Mesenchymal stem cell (in vitro differentiated cells and primary cell): ENCODE measurements at regions not wholly inside any gene's neighbourhood (a gene's known extent, or its start where the extent isn't known, plus 50 kb on each side); places are given as distances from the start of the nearest gene placed in this dataset.

ENCODE experiments used
- DNase-seq: peaks from one replicate; pipeline ENCODE4 v3.0.0-alpha.2; 2013
- H2AFZ ChIP-seq: one replicate; pipeline ENCODE4 v1.6.1; 2013; ENCODE audit warnings: low read depth, mild to moderate bottlenecking, control low read depth, inconsistent platforms, low read length, moderate library complexity
- H2AK5ac ChIP-seq: 2 replicates; pipeline ENCODE4 v1.6.1; 2013; ENCODE audit warnings: low read length, moderate library complexity, mild to moderate bottlenecking, inconsistent platforms; ENCODE audit not compliant: severe bottlenecking
- H2BK120ac ChIP-seq: one replicate; pipeline ENCODE4 v1.6.1; 2013; ENCODE audit warnings: low read depth, mild to moderate bottlenecking, inconsistent platforms, low read length, moderate library complexity
- H2BK12ac ChIP-seq, 2 experiments: one replicate each; pipeline ENCODE4 v1.6.1; 2013; ENCODE audit warnings: inconsistent platforms in 2 of 2, low read length in 2 of 2, mild to moderate bottlenecking in 2 of 2, moderate library complexity in 2 of 2, control low read depth in 1 of 2
- H2BK15ac ChIP-seq: one replicate; pipeline ENCODE4 v1.6.1; 2013; ENCODE audit warnings: mild to moderate bottlenecking, low read depth, inconsistent platforms; ENCODE audit not compliant: poor library complexity, severe bottlenecking
- H2BK5ac ChIP-seq: 2 replicates; pipeline ENCODE4 v1.6.1; 2013; ENCODE audit warnings: low read depth, mild to moderate bottlenecking, low read length, control low read depth, inconsistent platforms; ENCODE audit not compliant: poor library complexity, severe bottlenecking
- H3K14ac ChIP-seq, 2 experiments: one replicate each; pipeline ENCODE4 v1.6.1; 2013; ENCODE audit warnings: inconsistent platforms in 2 of 2, low read length in 2 of 2, control low read depth in 1 of 2, mild to moderate bottlenecking in 1 of 2, moderate library complexity in 1 of 2
- H3K18ac ChIP-seq, 2 experiments: one replicate each; pipeline ENCODE4 v1.6.1; 2013; ENCODE audit warnings: inconsistent platforms in 2 of 2, low read length in 2 of 2, control low read depth in 1 of 2, low read depth in 1 of 2, mild to moderate bottlenecking in 1 of 2
- H3K23ac ChIP-seq, 2 experiments: one replicate each; pipeline ENCODE4 v1.6.1; 2013; ENCODE audit warnings: inconsistent platforms in 2 of 2, low read length in 2 of 2, mild to moderate bottlenecking in 2 of 2, moderate library complexity in 2 of 2, control low read depth in 1 of 2
- H3K27ac ChIP-seq: 2 replicates; pipeline ENCODE4 v1.5.1; 2013; ENCODE audit warnings: mild to moderate bottlenecking, moderate library complexity, low read length, control low read depth, inconsistent platforms; ENCODE audit not compliant: poor library complexity, severe bottlenecking
- H3K27me3 ChIP-seq, 2 experiments: 2 replicates each; pipeline versions ENCODE4 v1.6.1 to v1.7.0; 2013; ENCODE audit warnings: low read length in 2 of 2, mild to moderate bottlenecking in 2 of 2, moderate library complexity in 2 of 2, control low read depth in 1 of 2, inconsistent platforms in 1 of 2; ENCODE audit not compliant: control insufficient read depth in 1 of 2, insufficient read depth in 1 of 2
- H3K36me3 ChIP-seq, 2 experiments: 2 replicates each; pipeline versions ENCODE4 v1.6.1 to v1.7.0; 2013; ENCODE audit warnings: low read length in 2 of 2, control low read depth in 1 of 2, inconsistent platforms in 1 of 2, low read depth in 1 of 2, mild to moderate bottlenecking in 1 of 2; ENCODE audit not compliant: insufficient read depth in 2 of 2, control insufficient read depth in 1 of 2
- H3K4ac ChIP-seq, 2 experiments: one replicate each; pipeline ENCODE4 v1.6.1; 2013; ENCODE audit warnings: inconsistent platforms in 2 of 2, low read length in 2 of 2, mild to moderate bottlenecking in 2 of 2, moderate library complexity in 2 of 2, control low read depth in 1 of 2, low read depth in 1 of 2
- H3K4me1 ChIP-seq: 2 replicates; pipeline ENCODE4 v1.6.1; 2013; ENCODE audit warnings: low read depth, low read length, control low read depth; ENCODE audit not compliant: control insufficient read depth, insufficient read depth
- H3K4me2 ChIP-seq: 2 replicates; pipeline ENCODE4 v1.6.1; 2013; ENCODE audit warnings: low read length, mild to moderate bottlenecking, inconsistent platforms; ENCODE audit not compliant: poor library complexity, severe bottlenecking
- H3K4me3 ChIP-seq, 2 experiments: 2 replicates each; pipeline versions ENCODE4 v1.5.1 to v1.7.0; 2013; ENCODE audit warnings: low read length in 2 of 2, mild to moderate bottlenecking in 2 of 2, control low read depth in 1 of 2, low read depth in 1 of 2; ENCODE audit not compliant: insufficient read depth in 1 of 2
- H3K79me1 ChIP-seq: replicated peaks from 2 replicates; pipeline ENCODE4 v1.6.1; 2013; ENCODE audit warnings: mild to moderate bottlenecking, control low read depth, low read length, inconsistent platforms; ENCODE audit not compliant: poor library complexity, severe bottlenecking
- H3K9ac ChIP-seq: 2 replicates; pipeline ENCODE4 v1.7.0; 2013; ENCODE audit warnings: mild to moderate bottlenecking, low read length, moderate library complexity
- H3K9me3 ChIP-seq: 2 replicates; pipeline ENCODE4 v1.7.0; 2013; ENCODE audit warnings: mild to moderate bottlenecking, low read length; ENCODE audit not compliant: control insufficient read depth
- H4K8ac ChIP-seq: one replicate; pipeline ENCODE4 v1.6.1; 2013; ENCODE audit warnings: inconsistent platforms, mild to moderate bottlenecking, low read length, moderate library complexity
- H4K91ac ChIP-seq: one replicate; pipeline ENCODE4 v1.6.1; 2013; ENCODE audit warnings: mild to moderate bottlenecking, low read length, inconsistent platforms
- WGBS: methylation state at CpG from one replicate; pipeline ENCODE4 v1.1.7; 2013; ENCODE audit warnings: mixed read lengths; 5-methylcytosine and 5-hydroxymethylcytosine counted together

GRCh38 chr20:1060985-1061384 is 57.4 kb upstream of the PSMF1 start:
- Histone ChIP-seq H3K4me1 (no peaks in the 10 kb centered on the region), H3K36me3 (no peaks in the 10 kb centered on the region), H3K9ac (no peak overlapping the region), H4K91ac (peak overlapping the region; percentile 66), H2AK5ac (no peak overlapping the region), H3K79me1 (no peaks in the 10 kb centered on the region), H3K9me3 (peaks cover 10% of the 10 kb centered on the region), H3K18ac (no peak overlapping the region), H3K23ac (no peak overlapping the region), H2BK120ac (no peak overlapping the region), H2BK15ac (no peak overlapping the region), H3K27me3 (peaks cover 0 to 14% of the 10 kb centered on the region in 2 experiments), H3K4me2 (no peak overlapping the region), H2BK12ac (no peak overlapping the region), H2AFZ (no peak overlapping the region), H3K27ac (no peak overlapping the region), H2BK5ac (no peak overlapping the region), H3K4ac (no peak overlapping the region), H4K8ac (no peak overlapping the region), H3K14ac (no peak overlapping the region), H3K4me3 (no peak overlapping the region)
- WGBS = 87% methylated on average over 3 of the region's 3 CpGs
- DNase-seq = no peak

GRCh38 chr20:1061484-1062221 is 56.7 kb upstream of the PSMF1 start:
- H2AFZ ChIP-seq = no peak overlapping the region
- no peaks in the 10 kb centered on the region for H3K36me3 ChIP-seq
- H2BK120ac ChIP-seq = no peak overlapping the region
- H3K9ac ChIP-seq = no peak overlapping the region
- H3K23ac ChIP-seq = no peak overlapping the region
- no peak for DNase-seq
- no peak overlapping the region for H2AK5ac ChIP-seq
- no peak overlapping the region for H2BK12ac ChIP-seq
- no peak overlapping the region for H2BK5ac ChIP-seq
- no peak overlapping the region for H4K8ac ChIP-seq
- no peaks in the 10 kb centered on the region for H3K4me1 ChIP-seq
- no peak overlapping the region for H3K14ac ChIP-seq
- no peak overlapping the region for H3K27ac ChIP-seq
- no peak overlapping the region for H3K18ac ChIP-seq
- peaks cover 12% of the 10 kb centered on the region for H3K9me3 ChIP-seq
- no peaks in the 10 kb centered on the region for H3K79me1 ChIP-seq
- no peak overlapping the region for H4K91ac ChIP-seq
- no peak overlapping the region for H2BK15ac ChIP-seq
- no peak overlapping the region for H3K4me2 ChIP-seq
- peaks cover 0 to 13% of the 10 kb centered on the region in 2 experiments for H3K27me3 ChIP-seq
- H3K4me3 ChIP-seq = no peak overlapping the region
- no peak overlapping the region for H3K4ac ChIP-seq

- H3K4me3 ChIP-seq = no peak overlapping the region
- no peak overlapping the region for H3K23ac ChIP-seq
- no peak overlapping the region for H4K8ac ChIP-seq
- H3K27ac ChIP-seq = no peak overlapping the region
- DNase-seq = no peak
- no peak overlapping the region for H2BK15ac ChIP-seq
- no peaks in the 10 kb centered on the region for H3K36me3 ChIP-seq
- no peak overlapping the region for H2BK120ac ChIP-seq
- no peak overlapping the region for H3K18ac ChIP-seq
- no peak overlapping the region for H3K4me2 ChIP-seq
- H2AFZ ChIP-seq = no peak overlapping the region
- H3K9ac ChIP-seq = no peak overlapping the region
- 80% methylated on average over 6 of the region's 6 CpGs for WGBS
- H2AK5ac ChIP-seq = no peak overlapping the region
- no peak overlapping the region for H3K4ac ChIP-seq
- H3K27me3 ChIP-seq = peaks cover 0 to 10% of the 10 kb centered on the region in 2 experiments
- H3K79me1 ChIP-seq = no peaks in the 10 kb centered on the region
- no peaks in the 10 kb centered on the region for H3K4me1 ChIP-seq
- H4K91ac ChIP-seq = no peak overlapping the region
- no peak overlapping the region for H2BK5ac ChIP-seq
- H3K9me3 ChIP-seq = peaks cover 20% of the 10 kb centered on the region
- H2BK12ac ChIP-seq = no peak overlapping the region
- no peak overlapping the region for H3K14ac ChIP-seq
Measured at GRCh38 chr20:1062334-1063010, 55.9 kb upstream of the PSMF1 start.
